Activated T-helper 17 cell treated with anti-CD3 and anti-CD28 coated beads, Interleukin-2, amount 50 U/mL, for 72 hours (primary cell): ENCODE measurements at regions not wholly inside any gene's neighbourhood (a gene's known extent, or its start where the extent isn't known, plus 50 kb on each side); places are given as distances from the start of the nearest gene placed in this dataset.

Source experiments
- ATAC-seq: fragments of 150-1000 bp; cut with Tn5 transposase; replicated peaks from 2 replicates; pipeline ENCODE4 v1.10.0; 2021; ENCODE audit warnings: mild to moderate bottlenecking, moderate library complexity
- H3K27ac Mint-ChIP-seq: one replicate; pipeline ENCODE4 v1.8.0; 2022; ENCODE audit warnings: mixed read lengths
- H3K27me3 Mint-ChIP-seq: one replicate; pipeline ENCODE4 v1.8.0; 2022; ENCODE audit warnings: mixed read lengths
- H3K36me3 Mint-ChIP-seq: one replicate; pipeline ENCODE4 v1.8.0; 2022; ENCODE audit warnings: low read depth, mild to moderate bottlenecking, mixed read lengths
- H3K4me1 Mint-ChIP-seq: one replicate; pipeline ENCODE4 v1.8.0; 2022; ENCODE audit warnings: mixed read lengths
- H3K4me3 Mint-ChIP-seq: one replicate; pipeline ENCODE4 v1.8.0; 2022; ENCODE audit warnings: mild to moderate bottlenecking, mixed read lengths
- H3K9me3 Mint-ChIP-seq: one replicate; pipeline ENCODE4 v1.8.0; 2022; ENCODE audit warnings: mixed read lengths

DNA sequence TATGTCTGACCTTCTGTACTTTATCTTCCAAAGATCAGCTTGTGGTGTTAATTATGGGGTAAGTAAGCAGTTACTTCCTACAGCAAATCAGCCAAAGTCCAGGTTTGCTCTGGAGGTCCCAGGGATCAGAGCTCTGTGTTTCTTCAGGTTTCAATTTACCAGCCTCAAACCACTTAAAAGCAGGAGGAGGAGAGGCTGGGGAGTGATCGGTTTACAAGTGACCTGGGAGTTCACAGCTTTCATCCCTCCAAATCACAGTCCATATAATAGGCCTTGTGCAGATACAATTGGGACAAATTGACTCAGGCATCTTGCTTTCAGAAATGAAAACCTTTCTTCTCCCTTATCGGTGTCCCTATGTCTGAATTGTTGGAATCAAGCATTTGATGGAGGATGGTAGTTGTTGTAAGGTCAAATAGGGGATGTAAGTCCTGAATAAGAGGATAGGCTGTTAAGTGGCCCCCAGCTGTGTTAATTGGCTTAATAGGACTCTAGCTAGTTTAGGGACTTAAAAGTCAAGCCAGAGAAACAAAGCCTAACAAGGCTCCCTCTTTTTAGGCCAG is 188.0 kb upstream of the NT5C1B start:
- Mint-ChIP-seq H3K27me3 (no peaks in the 10 kb centered on the region), H3K9me3 (no peaks in the 10 kb centered on the region), H3K27ac (no peak overlapping the region), H3K36me3 (no peaks in the 10 kb centered on the region), H3K4me1 (no peaks in the 10 kb centered on the region), H3K4me3 (no peak overlapping the region)
- ATAC-seq, result no peak

DNA sequence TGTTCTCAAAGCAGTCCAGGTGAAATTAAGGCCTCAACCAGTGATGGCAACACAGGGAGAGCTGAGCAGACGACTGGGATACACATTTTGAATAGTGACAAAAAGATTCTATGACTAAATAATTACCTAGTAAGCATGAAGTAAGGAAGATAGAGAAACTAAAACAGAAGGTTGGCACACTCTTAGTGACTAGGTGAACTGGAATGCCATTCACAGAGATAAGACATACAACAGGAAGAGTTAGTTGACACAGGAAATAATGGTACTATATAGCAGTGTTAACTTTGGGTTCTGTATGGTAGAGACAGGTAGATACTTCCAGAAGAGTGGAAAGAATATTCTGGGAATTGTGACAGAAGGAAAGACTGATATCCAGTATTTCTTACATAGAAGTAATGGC is 181.8 kb upstream of the NT5C1B start:
- no peaks in the 10 kb centered on the region for H3K27me3 Mint-ChIP-seq

DNA sequence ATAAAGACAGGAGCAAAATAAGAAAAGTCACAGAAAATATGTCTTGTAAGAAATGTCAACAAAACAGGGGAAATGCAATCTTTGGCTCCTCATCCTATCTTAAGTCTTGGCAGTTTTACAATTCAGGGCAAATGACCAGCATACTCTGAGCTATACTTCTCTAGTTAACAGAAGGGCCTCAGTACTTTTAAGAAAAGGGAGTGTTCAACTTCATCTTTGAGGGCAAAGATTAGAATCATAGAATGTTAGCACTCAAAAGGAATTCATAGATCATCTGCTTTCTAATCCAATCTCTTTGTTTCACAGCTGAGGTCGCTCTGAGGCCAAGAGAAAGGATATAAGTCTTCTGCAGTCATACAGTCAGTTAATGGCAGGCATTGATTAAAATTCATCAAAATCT is 174.0 kb upstream of the NT5C1B start:
- Mint-ChIP-seq H3K27ac (no peak overlapping the region), H3K36me3 (no peaks in the 10 kb centered on the region)

More for the DNA sequence above, 181.8 kb upstream of the NT5C1B start:
- Mint-ChIP-seq H3K36me3 (no peaks in the 10 kb centered on the region), H3K4me3 (no peak overlapping the region), H3K9me3 (peaks cover 3% of the 10 kb centered on the region), H3K4me1 (no peaks in the 10 kb centered on the region), H3K27ac (no peak overlapping the region)
- ATAC-seq, result no peak

DNA sequence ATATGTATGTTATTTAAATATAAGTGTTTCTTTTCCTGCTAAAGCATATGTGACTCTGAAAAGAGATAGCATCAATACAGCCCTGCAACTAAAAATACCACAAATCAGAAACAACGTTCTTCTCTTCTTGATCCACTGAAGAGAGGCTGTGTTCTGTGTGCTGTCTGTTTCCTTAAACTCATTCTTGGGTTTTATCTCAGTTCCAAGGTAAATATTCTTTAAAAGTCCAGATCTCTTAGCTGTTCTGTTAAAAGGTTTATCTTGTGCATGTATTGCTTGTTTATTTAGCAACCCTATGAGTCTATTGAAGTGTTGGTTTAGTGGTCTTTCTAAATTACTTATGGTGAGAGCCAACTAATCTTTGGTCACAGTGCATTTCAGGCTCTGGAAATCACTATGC is 173.3 kb upstream of the NT5C1B start:
- no peak for ATAC-seq
- Mint-ChIP-seq H3K4me3 (no peak overlapping the region), H3K4me1 (no peaks in the 10 kb centered on the region), H3K36me3 (no peaks in the 10 kb centered on the region), H3K27ac (no peak overlapping the region), H3K9me3 (no peaks in the 10 kb centered on the region), H3K27me3 (no peaks in the 10 kb centered on the region)

More for the DNA sequence above, 174.0 kb upstream of the NT5C1B start:
- no peak for ATAC-seq
- H3K27me3 Mint-ChIP-seq, result no peaks in the 10 kb centered on the region
- no peak overlapping the region for H3K4me3 Mint-ChIP-seq
- peaks cover under 1% of the 10 kb centered on the region for H3K9me3 Mint-ChIP-seq
- H3K4me1 Mint-ChIP-seq, result no peaks in the 10 kb centered on the region

DNA sequence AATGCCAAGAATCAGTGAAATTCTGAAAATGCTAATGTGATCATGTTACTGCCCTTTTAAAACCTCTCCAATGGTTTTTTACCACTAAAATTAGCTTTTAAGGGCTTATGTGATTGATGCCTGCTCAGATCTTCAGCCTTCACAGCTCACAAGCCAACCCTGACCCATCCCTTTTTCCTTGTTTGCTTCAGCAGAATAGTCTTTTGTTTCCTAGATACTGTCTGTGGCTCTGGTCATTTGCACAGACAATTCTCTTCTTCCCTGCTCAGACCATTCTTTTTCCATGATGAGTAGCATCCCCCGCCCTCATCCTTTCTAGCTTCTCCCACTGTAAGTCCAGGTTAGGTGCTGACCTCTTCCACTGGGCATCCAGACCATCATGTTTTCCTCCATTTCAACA is 164.9 kb upstream of the NT5C1B start:
- Mint-ChIP-seq H3K4me1 (no peaks in the 10 kb centered on the region), H3K9me3 (no peaks in the 10 kb centered on the region), H3K4me3 (no peak overlapping the region), H3K27me3 (no peaks in the 10 kb centered on the region), H3K36me3 (no peaks in the 10 kb centered on the region), H3K27ac (no peak overlapping the region)
- no peak for ATAC-seq

DNA sequence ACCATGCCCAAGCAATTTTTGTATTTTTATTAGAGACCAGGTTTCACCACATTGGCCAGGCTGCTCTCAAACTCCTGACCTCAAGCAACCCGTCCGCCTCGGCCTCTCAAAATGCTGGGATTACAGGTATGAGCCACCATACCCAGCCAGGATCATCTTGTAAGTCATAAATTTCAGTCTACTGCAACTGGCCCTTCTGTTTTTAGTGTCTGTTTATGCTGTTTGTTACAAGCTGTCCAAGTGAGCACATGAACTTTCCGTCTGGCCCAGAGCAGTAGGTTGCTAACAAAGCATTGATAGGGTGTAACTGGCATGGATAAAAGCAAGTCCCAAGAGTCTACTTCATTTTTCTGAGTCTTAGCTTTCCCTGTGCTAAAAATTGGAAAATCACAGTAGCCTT is 164.4 kb upstream of the NT5C1B start:
- Mint-ChIP-seq H3K36me3 (no peaks in the 10 kb centered on the region), H3K4me1 (no peaks in the 10 kb centered on the region), H3K27ac (no peak overlapping the region), H3K4me3 (no peak overlapping the region), H3K27me3 (no peaks in the 10 kb centered on the region), H3K9me3 (no peaks in the 10 kb centered on the region)
- ATAC-seq, result no peak

DNA sequence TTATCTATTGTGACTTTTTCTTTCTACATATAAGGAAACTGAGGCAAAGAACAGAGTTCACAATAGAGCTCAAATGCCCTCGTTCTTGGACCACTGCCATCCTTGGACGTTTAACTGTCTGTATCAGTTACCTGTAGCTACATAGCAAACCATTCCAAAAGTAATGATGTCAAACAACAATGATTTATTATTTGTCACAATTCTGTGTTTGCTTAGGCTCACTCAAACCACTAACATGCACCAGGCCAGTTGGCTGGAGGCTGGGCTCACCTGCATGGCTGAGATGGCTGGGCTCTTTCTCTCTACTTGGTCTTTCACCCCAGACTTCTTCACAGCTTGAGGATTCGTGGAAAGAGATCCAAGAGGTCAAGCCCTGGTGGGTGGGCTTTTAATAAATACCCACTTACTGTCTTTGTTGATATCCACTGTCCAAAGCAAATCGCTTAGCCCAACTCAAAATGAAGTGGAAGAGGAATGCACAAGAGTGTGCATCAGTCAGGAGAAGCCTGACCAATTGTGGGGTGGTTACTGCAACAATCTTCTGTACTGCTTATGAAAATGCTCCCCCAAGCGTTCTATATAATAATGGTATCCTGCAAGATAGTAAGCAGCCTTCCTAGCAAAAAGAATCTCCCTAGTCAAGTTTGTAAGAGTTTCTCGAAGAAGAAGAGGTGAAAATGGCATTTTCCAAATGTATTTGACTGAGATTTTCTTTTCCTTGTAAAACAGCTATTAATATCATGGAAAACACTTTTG is 163.5 kb upstream of the NT5C1B start:
- Mint-ChIP-seq H3K4me1 (no peaks in the 10 kb centered on the region), H3K27ac (no peak overlapping the region), H3K9me3 (no peaks in the 10 kb centered on the region), H3K27me3 (no peaks in the 10 kb centered on the region), H3K4me3 (no peak overlapping the region), H3K36me3 (no peaks in the 10 kb centered on the region)
- no peak for ATAC-seq

DNA sequence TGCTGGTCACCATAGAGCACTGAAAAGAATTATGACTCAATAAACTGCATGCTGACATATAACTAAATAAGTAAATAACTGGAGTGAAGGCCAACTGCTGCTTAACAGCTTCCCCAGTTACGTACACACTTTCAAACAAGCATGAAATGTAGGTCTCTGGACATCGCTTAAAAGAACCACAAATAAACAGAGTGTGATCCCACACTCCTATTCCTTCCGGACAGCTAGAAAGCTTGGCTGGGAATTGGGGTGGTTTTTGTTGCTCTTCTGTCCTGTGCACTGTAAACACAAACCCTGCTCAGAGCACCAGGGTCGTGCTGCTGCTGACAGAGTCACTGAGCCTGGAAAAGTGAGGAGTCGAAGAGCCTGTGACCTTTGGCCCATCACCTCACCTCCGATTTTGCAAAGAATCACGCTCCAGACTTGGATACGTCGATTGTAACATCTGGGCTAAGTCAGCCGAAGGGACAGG is 162.7 kb upstream of the NT5C1B start:
- Mint-ChIP-seq H3K36me3 (no peaks in the 10 kb centered on the region), H3K27ac (no peak overlapping the region), H3K4me1 (no peaks in the 10 kb centered on the region), H3K4me3 (no peak overlapping the region), H3K9me3 (no peaks in the 10 kb centered on the region), H3K27me3 (no peaks in the 10 kb centered on the region)
- no peak for ATAC-seq

DNA sequence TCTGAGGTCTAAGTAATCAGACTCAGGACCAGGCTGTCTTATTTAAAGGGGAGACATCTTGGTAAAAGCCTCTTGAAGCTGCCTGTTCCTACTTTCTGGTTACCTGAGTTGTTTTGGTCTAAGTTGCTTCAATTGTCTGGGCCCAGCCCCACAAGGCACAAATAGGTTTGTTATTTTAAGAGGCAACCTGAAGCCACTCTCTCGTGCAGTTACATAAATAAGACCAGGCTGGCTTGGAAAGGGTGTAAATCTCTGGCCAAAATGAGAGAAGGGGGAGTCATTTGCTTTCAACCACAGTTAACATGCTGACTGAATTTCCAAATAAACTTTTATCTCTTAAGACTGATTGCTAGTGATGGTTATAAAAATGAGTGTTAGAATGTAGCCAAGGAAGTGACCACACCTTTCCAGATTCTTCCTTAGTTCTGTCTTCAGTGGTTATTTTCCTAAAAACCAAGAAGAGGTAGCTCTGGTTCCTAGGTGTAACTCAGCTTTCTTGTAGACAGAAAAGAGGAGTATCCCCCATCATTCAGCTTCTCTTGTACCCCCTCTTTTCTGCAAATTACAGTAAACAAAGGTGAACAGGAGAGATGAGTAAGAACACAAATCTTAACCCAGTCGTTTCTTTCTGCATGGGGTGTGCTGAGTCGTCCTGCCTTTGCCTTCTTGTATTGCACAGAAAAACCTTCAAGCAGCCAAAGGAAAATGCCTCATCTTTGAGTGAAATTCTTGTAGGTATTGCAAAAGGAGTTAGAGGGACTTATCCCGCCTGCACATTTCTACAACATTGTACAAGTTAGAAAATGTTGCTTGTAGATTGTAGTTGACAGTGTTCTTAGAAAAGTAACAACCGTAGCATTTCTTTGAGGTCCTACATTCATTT is 161.5 kb upstream of the NT5C1B start:
- H3K4me1 Mint-ChIP-seq, result no peaks in the 10 kb centered on the region
- H3K27ac Mint-ChIP-seq, result no peak overlapping the region

DNA sequence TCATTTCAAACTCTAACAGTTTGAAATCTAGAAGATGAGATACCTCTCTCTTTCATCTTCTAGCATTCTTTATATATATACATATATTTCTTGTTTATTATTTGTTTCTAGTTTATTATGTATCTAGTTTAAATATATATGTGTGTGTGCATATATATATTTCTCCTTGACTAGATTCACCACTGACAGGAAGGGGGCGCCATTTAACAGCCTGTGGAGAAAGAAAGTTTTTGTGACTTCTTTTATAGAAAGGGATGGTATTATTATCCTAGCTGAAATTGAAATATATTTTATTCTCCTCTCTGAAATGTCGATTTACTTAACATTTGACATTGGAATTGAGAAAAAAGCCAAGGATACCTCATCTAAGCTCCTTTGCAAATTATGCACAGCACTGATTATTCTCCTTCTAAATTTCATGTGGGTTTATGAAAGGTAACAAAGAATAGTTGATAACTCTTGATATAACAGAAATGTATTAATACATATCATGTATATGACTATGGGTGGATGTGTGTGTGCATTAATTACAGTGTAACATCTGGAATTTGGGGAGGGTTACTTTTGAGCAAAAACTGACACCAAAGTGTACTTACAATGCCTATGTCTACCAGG is 160.7 kb upstream of the NT5C1B start:
- Mint-ChIP-seq H3K4me1 (no peaks in the 10 kb centered on the region), H3K27ac (no peak overlapping the region), H3K9me3 (no peaks in the 10 kb centered on the region), H3K4me3 (no peak overlapping the region), H3K27me3 (no peaks in the 10 kb centered on the region), H3K36me3 (no peaks in the 10 kb centered on the region)
- ATAC-seq, result no peak

More for the DNA sequence above, 161.5 kb upstream of the NT5C1B start:
- no peak for ATAC-seq
- no peak overlapping the region for H3K4me3 Mint-ChIP-seq
- H3K36me3 Mint-ChIP-seq, result no peaks in the 10 kb centered on the region
- no peaks in the 10 kb centered on the region for H3K27me3 Mint-ChIP-seq
- no peaks in the 10 kb centered on the region for H3K9me3 Mint-ChIP-seq

DNA sequence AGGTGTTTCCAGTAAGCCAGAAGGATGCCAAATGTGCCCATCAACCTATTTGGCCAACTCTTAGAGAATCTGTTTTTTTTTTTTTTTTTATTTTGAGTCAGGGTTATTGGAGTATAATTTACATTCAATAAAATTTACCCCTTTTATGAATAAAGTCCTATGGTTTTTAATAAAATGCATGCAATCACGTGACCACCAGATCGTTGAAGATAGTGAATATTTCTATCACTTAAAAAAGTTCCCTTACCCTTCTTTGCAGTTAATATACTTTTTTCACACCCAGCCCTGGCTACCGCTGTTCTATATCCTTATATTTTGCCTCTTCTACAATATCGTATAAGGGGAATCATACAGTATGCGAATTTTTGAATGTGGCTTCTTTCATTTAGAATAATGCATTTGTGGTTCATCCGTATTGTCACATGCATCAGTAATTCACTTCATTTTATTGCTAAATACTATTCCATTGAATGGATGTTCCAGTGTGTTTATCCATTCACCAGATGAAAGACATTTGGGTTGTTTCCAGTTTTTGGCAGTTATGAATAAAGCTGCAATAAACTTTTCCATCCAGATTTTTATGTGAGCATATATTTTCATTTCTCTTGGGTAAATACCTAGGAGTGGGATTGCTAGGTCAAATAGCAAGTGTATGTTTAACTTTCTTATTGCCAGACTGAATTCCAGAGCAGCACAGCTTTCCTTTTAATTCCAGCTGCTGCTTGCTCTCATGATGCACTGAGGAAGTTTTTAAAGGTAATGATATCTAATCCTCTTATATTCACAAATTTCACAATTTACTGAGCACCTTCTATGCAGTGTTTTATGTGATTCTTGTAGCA is 156.3 kb upstream of the NT5C1B start:
- Mint-ChIP-seq H3K9me3 (no peaks in the 10 kb centered on the region), H3K4me1 (no peaks in the 10 kb centered on the region), H3K4me3 (no peak overlapping the region), H3K27ac (no peak overlapping the region), H3K27me3 (no peaks in the 10 kb centered on the region), H3K36me3 (no peaks in the 10 kb centered on the region)
- no peak for ATAC-seq

DNA sequence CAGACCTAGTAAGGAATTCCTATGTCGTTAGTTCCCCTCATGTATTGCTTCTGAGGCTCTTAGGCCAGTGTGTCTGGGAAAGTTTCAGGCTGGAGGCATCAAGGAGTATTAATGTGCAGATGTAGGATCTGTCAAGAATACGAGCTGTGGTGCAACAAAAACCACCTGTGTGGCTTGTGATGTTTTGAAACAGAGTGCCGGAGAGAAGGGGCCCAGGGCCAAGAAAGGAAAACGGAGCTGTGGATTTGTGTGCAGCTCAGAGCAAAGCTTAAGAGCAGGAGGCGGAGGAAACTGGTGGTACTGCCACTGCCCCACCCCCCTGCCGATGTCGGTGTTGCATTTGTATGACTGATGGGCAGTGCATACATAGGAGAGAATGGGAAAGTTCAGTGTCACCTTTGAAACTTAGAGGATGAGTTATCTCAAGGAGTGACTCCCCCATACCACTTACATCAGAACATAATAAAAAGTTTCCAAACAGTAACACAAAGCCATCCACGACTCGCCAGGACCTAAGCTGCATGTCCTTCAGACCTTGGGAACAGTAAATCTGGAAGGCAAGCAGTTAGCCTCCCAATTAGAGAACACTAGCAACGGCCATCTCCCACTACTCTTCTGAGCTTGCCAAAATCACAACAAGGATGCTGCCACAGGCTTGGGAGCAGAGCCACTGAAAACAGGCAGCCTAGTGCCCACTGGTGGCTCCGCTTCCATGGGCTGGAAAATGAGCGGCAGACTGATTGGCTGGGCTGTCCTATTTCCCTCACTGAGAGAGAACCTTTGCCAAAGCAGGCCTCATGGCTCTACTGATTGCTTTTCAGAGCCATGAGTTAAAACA is 152.7 kb upstream of the NT5C1B start:
- Mint-ChIP-seq H3K4me3 (no peak overlapping the region), H3K27me3 (no peaks in the 10 kb centered on the region), H3K27ac (no peak overlapping the region), H3K36me3 (no peaks in the 10 kb centered on the region), H3K9me3 (no peaks in the 10 kb centered on the region), H3K4me1 (no peaks in the 10 kb centered on the region)
- ATAC-seq, result no peak

DNA sequence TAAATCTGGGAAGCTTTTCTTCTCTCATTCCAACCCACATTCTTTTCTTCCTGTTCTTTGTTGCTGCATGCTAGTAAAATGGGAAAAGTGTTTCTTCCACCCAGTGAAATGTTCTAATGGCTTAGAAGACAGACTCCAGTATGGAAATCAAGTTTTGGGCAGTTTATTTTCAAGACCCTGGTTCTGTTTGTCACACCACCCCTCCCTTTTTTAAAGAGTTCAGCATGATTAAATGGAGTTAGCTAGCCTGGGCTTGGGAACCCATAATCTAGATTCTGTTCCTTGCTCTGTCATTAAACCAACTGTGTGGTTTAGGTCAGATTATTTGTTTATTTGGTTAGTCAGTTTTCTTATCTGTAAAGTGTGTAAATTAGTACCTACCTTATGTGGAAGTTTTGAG is 151.8 kb upstream of the NT5C1B start:
- Mint-ChIP-seq H3K4me1 (no peaks in the 10 kb centered on the region), H3K36me3 (no peaks in the 10 kb centered on the region), H3K27ac (no peak overlapping the region), H3K27me3 (no peaks in the 10 kb centered on the region), H3K4me3 (no peak overlapping the region), H3K9me3 (no peaks in the 10 kb centered on the region)
- ATAC-seq, result no peak
